Coronary artery (tissue), 2 donors: ENCODE measurements at regions not wholly inside any gene's neighbourhood (a gene's known extent, or its start where the extent isn't known, plus 50 kb on each side); places are given as distances from the start of the nearest gene placed in this dataset.
"Not testable (repeated sequence)": the region's sequence is repeated elsewhere in the genome, so short reads cannot be mapped to it uniquely, and the experiment has no call there.

Source experiments
- DNase-seq: peaks from one replicate; pipeline ENCODE4 v3.0.0-alpha.2; 2017; ENCODE audit warnings: low spot score
- H3K27ac ChIP-seq, 2 donors: fragments of 200-600 bp; sonication (generic); one replicate each; pipeline ENCODE4 v1.5.1; 2016 to 2019
- H3K4me3 ChIP-seq: fragments of 200-600 bp; sonication (generic); 2 replicates; pipeline ENCODE4 v1.5.1; 2016; ENCODE audit warnings: mild to moderate bottlenecking, moderate library complexity
- TF ChIP-seq, protein P1 (sequence below): fragments of 200-600 bp; sonication (generic); IDR thresholded peaks from one replicate; pipeline ENCODE4 v1.5.1; 2019; ENCODE audit warnings: antibody characterized with exemption

DNA sequence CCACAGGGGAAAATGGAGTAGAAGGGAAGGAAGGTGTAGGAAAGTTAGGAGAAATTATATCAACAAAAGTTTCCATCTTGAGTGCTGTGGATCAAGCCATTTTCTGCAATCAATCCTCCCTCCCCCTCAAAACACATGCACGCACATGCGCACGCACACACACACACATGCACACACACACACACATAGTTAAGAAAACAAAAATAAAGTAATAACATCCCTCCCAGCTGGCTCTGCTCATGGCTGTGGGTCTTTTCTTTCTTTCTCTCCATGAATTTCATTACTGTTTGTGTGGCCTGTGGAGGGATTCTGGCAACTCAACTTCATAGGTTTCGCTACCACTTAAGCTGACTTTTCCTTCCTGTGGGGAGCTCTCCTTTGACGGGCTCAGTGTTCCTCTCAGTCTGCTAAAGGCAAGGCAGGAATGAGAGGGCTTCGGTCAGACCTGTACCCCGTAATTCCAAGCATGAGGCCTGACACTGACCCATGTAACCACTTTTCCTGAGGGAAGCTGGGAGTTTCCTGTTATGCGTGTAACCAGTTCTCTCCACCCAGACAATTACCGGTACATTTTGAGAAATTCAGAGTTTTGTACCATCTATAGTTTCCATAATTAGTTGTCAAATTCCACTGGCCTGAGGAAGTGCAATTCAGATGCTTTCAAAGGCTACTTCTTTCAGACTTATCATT is 79.8 kb downstream of the ZNF92 start:
- TF ChIP-seq, protein P1, sequence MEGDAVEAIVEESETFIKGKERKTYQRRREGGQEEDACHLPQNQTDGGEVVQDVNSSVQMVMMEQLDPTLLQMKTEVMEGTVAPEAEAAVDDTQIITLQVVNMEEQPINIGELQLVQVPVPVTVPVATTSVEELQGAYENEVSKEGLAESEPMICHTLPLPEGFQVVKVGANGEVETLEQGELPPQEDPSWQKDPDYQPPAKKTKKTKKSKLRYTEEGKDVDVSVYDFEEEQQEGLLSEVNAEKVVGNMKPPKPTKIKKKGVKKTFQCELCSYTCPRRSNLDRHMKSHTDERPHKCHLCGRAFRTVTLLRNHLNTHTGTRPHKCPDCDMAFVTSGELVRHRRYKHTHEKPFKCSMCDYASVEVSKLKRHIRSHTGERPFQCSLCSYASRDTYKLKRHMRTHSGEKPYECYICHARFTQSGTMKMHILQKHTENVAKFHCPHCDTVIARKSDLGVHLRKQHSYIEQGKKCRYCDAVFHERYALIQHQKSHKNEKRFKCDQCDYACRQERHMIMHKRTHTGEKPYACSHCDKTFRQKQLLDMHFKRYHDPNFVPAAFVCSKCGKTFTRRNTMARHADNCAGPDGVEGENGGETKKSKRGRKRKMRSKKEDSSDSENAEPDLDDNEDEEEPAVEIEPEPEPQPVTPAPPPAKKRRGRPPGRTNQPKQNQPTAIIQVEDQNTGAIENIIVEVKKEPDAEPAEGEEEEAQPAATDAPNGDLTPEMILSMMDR: no peak
- no peak for DNase-seq
- Histone ChIP-seq H3K4me3 (no peak overlapping the region), H3K27ac (no peak overlapping the region)

- H3K4me3 ChIP-seq: no peak overlapping the region
- TF ChIP-seq, protein P1: no peak
- no peak overlapping the region for H3K27ac ChIP-seq
- DNase-seq: no peak
Measured at GRCh38 chr7:65454469-65454868, 80.8 kb downstream of the ZNF92 start.

DNA sequence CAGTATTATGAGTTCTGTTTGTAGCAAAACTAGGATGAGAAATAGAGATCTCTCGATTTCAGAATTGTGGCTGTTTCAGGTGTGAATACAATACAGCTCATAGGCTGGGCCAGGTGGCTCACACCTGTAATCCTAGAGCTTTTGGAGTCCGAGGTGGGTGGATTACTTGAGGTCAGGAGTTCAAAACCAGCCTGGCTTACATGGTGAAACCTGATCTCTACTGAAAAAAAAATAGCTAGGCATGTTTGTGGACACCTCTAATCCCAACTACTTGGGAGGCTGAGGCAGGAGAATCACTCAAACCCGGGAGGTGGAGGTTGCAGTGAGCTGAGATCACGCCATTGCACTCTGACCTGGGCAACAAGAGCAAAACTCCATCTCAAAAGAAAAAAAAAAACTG is 81.4 kb downstream of the ZNF92 start:
- not testable (repeated sequence) for H3K4me3 ChIP-seq, H3K27ac ChIP-seq, DNase-seq

GRCh38 chr7:65457705-65458104 is 84.0 kb downstream of the ZNF92 start:
- H3K27ac ChIP-seq: no peak overlapping the region
- TF ChIP-seq, protein P1: no peak
- no peak for DNase-seq
- H3K4me3 ChIP-seq: no peak overlapping the region

- DNase-seq: no peak
- Histone ChIP-seq H3K27ac (no peak overlapping the region), H3K4me3 (no peak overlapping the region)
- TF ChIP-seq, protein P1: no peak
Measured at GRCh38 chr7:65459438-65459837, 85.8 kb downstream of the ZNF92 start.

DNA sequence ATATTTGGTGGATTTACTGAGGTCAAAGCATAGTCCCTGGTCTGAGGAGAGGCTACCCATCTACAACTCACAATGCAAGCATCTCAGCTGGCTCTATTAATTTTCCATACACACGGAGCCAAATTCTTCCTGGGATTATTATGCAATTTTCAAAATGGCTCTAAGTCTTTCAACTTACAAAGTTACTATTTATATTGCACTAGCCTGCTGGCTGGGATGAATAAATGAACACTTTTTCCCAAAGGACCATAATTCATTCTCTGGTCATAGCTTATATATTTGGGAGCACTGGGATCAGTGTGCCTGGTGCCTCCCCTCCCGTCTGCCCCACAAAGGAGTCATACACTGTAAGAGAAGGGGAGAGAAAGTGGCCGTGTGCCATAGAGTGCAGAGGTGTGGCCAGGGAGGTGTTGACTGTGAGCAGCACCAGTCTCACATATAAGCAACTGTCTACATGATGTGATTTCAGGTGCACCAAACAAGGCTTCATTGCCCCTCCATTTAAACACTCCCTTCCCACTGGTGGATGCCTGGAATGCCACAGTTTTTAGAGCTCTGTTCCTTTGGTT is 88.6 kb downstream of the ZNF92 start:
- Histone ChIP-seq H3K27ac (no peak overlapping the region), H3K4me3 (no peak overlapping the region)
- no peak for DNase-seq
- TF ChIP-seq, protein P1: no peak

- H3K4me3 ChIP-seq: no peak overlapping the region
- H3K27ac ChIP-seq: no peak overlapping the region
- TF ChIP-seq, protein P1: no peak
- no peak for DNase-seq
Measured at GRCh38 chr7:65463184-65463583, 89.5 kb downstream of the ZNF92 start.

- not testable (repeated sequence) for DNase-seq, H3K4me3 ChIP-seq
Measured at GRCh38 chr7:65469919-65470558, 96.4 kb downstream of the ZNF92 start.

More at GRCh38 chr7:65469919-65470558, 96.4 kb downstream of the ZNF92 start:
- H3K27ac ChIP-seq: not testable (repeated sequence)
